ENCODE measurements at regions not wholly inside any gene's neighbourhood (a gene's known extent, or its start where the extent isn't known, plus 50 kb on each side); places are given as distances from the start of the nearest gene placed in this dataset.

DNA sequence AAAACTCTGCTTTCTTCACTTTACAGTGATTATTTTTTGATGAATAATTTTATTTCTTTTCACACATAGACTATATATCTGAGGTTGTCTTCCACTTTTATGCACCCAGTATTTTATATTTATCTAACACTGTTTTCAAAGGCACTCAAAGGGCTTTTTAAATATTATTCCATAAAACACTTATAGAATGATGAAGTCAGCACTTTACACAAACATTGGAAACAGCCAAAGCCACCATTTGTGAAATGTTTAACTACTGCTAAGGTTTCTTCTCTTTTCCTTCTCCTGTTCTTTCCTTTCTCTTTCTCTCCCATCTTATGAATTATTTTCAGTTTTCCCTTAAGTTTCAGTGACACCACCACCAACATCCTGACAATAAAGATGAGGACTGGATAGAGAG lies 317.7 kb upstream of the FAM78B start:
- TF ChIP-seq CTCF (IDR thresholded peaks at IDR 0.05) (no peak), POLR2A (IDR thresholded peaks at IDR 0.05) (no peak)

All from Peyer's patch (tissue), 4 donors.